HG03342 (cell line): ENCODE measurements at regions not wholly inside any gene's neighbourhood (a gene's known extent, or its start where the extent isn't known, plus 50 kb on each side); places are given as distances from the start of the nearest gene placed in this dataset.
"Not testable (repeated sequence)": the region's sequence is repeated elsewhere in the genome, so short reads cannot be mapped to it uniquely, and the experiment has no call there.

Source experiments
- ATAC-seq: cut with Tn5 transposase; IDR thresholded peaks from one replicate; pipeline ENCODE4 v1.9.1; 2021; ENCODE audit warnings: mild to moderate bottlenecking, moderate library complexity; ENCODE audit not compliant: unreplicated experiment

DNA sequence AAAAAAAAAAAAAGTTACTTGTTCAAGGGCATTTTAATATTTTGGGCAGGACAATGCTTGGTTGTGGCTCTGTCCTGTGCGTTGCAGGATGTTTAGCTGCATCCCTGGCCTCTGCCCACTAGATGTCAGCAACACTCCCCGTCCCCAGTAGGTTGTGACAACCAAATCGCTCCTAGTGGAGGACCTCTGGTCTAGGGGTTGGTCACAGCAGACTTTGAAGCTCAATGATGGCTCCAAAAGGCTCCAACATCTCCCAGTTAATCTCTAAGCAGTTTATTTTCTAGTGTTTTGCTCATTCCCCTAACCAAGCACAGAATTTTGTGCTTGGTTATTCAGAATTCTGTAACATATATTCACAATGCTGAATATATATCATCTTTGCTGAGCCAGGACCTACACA lies 67.0 kb downstream of the CHRNA1 start:
- peak; percentile 95 for ATAC-seq

DNA sequence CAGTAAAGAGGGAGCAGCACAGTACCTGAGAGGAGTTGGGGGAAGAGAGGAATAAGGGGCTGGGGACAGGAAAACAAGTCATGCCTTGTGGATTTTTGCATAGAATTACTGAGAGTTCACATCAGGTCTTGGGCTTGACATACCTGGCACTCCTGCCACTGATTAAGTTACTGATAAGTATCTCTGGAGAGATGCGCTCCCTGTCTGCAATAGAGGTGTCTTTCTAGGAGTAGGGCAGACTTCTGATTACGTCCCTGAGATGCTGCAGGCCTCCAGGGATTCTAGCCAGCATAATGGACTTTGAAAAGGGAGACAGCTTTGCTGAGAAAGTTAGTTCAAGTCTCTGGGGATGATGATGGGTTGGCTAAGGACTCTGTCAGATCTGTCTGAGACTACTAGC lies 69.4 kb downstream of the CHRNA1 start:
- ATAC-seq = no peak

DNA sequence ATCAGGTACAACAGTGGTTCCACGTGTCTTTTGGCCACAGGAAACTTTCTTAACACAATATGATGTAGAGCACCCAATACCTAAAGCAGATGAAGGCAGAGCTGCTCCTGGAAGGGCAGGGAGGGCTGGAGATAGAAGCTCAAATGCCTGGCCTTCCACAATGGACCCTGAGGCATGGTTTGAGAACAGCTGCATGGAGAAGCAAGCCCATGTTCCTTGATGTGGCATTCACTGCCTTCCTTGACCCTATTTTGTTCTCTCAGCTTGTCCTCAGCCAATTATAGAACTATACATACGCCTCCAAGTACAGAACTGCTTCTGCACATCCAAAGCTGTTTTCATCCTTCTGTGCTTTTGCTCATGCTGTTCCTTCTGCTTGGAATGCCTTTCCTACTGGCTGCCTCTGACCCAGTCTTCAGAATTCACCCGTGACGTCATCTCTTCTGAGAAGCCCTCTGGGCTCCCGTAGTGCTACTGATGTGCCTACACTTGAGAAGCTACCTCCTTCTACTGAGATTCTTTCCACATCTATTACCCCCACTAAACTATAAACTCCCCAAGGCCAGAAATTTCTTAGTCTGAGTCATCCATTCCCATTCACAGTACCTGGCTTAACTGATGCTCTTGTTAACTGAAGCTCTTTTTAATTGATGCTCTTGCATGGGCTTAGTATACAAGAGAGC lies 69.9 kb downstream of the CHRNA1 start:
- no peak for ATAC-seq

DNA sequence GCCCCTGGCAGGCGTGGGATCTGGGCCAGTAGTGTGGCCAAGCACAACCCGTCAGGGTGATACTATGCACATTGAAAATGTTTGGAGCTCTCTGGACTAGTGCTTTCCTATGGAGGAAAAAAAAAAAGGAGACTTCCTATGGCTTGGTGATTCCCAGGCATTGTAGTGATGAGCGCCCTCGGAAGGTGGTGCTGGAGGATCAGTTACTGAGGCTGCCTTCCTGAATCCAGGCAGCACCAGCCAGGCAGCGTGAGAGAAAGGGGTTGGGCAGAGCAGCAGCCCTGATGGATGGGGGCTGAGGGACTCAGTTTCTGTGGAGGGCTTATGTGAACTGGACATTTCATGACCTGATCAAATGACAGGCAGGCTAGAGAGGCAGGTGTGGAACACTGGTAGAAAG lies 70.9 kb downstream of the CHRNA1 start:
- ATAC-seq = no peak

DNA sequence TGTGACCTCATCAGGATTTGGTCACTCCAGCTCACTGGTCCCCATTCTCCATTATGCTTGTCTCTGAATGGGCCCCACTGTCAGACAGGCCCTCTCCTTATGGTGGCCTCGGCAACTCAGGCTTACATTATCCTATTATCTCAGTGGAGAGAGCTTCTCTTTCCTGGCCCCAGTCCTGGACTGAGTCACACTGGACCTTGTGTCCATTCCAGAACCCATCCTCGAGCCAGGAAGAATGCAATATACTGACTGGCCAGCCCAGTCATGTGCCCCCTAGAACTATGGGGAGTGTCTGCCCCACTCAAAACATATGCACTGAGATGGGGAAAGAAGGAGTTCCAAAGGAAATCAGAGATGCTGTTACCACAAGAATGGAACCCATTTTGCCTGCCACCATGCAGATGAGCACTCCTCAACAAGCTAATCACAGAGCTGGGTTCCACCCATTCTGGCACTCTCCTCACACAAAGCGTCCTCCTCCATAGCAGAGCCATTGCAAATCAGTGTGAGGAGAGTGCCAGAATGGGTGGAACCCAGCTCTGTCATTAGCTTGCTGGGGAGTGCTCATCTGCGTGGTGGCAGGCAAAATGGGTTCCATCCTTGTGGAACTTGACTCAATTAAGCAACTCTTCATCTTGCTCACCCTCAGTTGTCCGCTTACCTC lies 71.9 kb downstream of the CHRNA1 start:
- no peak for ATAC-seq

DNA sequence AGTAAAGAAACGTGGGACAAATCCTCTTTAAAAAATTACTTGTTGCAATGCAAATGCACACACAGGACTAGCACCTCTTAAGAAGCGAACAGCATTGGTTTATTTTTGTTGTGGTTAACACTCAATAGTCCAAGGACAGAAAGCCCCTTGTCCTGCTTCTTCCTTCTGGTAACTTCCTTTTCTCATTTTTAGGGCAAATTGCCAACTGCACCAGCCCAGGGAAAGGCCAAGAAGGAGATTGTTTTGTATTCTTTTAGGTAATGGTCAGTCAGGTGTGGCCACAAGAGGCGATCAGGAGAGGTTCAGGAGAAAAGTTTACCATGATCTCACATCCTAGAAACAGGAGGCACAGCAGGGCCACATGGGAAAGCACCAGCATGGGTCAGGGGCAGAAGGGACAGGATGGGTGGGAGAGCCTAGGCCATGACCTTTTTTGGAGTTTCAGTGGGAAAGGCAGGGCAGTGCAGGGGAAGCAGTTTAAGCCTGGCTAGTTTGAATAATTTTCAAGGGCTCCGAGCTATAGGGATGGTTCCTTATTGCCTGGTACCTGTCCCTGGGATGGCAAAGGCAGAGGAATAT lies 73.0 kb downstream of the CHRNA1 start:
- ATAC-seq = no peak

DNA sequence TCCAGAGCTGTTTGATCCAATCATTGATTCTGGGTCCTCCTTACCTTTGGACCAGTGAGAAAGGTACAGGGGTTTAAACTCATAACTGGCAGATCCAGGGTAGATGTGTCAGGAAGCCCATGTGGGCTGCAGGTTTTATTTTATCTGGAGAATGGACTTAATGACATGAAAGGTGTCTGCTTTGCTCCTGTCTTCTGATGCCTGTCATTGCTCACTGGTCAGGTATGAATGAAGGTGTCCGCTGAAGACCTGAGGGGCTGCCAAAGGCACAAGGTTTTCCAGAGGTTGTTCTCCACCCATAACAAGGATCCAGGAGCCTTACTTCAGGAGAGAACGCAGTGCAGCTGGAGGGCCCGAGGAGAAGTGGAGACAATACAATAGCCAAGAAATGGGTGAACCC lies 74.2 kb downstream of the CHRNA1 start:
- no peak for ATAC-seq

DNA sequence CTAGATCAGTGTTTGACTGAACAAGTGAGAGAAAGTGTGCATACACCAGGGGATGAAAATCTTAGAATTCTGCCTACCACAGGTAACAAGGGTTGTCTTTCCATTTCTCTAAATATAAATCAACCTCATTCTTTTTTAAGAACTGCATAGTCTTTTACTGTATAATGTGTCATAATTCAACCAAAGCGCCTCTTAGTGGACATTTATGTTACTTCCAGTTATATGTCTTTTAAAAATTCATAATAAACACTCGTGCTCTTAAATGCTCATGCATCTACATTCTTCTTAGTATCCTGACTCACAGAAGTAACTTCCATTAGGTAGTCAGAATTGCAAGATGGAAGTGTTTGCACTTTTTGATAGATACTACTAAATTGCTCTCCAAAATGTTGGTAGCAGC lies 76.2 kb downstream of the CHRNA1 start:
- ATAC-seq = peak; percentile 42

DNA sequence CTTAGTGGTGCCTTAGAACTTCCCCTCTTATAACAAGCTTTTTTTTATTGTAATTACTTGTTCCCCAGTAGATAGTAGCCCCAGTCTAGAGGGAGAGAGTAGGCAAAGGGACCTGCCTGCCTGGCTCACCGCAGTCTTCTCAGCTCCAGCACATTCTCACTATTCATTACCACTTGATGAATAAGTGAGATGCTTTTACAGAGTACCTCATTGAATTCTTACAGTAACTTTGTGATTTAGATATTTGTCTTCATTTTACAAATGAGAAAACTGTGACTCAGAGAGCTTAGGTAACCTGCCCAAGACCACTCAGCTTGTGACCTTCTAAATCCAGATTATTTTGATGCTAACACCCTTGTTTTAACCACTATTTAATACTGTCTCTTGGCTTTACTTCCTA lies 77.8 kb downstream of the CHRNA1 start:
- no peak for ATAC-seq

DNA sequence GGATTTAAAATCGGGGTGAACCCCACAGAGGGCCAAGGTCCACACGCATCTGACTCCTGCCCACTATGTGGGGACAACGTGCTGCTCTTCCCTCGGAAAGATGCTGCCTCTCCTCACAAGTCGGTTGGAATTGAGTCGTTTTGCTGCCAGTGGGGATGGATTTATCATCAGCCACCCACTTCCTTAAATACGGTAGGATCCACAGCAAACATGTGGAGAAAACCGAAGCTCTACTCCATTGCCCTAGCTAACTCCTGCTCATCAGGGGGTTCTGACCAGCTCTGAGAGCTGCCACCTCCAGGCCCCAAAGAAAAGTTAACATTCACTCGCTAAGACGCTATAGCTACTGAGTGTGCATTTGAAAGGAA lies 80.9 kb downstream of the CHRNA1 start:
- ATAC-seq = no peak

DNA sequence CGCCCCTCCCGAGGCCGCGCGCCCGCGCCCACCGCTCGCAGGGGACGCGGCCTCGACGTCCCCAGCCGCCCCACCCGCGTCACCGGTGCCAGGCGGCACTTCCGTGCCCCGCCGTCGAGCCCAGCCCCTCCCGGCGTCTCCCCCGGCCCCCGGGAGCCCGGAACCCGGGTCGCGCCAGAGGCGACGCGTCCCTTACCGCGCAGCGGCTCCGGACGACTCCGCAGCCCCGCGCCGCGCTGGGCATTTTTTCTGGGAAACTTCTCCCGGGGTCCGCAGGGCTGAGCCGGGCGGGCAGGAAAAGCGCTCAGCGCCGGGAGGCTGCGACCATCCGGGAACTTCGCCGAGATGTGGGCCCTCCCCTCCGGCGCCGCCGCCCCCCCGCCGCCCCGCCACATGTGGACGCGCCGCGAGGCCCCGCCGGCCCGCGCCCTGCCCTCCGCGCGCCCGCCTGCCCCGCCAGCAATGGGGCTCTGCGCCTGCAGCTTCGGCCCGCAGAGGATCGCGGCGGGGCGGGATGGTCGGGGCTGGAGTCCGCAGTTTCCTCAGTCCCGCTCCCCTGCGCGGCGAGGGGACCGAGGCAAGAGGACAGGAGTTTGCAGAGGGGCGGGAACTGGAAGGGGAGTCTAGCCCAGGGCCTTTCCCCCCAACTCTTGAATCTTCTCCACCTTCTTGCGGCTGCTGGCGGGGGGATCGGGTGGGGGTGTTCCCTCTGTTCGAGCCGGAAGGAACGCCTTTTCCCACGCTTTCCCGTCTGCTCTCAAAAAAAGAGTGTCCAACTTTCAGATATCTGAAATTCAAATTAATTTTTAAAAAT lies 81.5 kb downstream of the CHRNA1 start:
- peak; percentile 51 for ATAC-seq

DNA sequence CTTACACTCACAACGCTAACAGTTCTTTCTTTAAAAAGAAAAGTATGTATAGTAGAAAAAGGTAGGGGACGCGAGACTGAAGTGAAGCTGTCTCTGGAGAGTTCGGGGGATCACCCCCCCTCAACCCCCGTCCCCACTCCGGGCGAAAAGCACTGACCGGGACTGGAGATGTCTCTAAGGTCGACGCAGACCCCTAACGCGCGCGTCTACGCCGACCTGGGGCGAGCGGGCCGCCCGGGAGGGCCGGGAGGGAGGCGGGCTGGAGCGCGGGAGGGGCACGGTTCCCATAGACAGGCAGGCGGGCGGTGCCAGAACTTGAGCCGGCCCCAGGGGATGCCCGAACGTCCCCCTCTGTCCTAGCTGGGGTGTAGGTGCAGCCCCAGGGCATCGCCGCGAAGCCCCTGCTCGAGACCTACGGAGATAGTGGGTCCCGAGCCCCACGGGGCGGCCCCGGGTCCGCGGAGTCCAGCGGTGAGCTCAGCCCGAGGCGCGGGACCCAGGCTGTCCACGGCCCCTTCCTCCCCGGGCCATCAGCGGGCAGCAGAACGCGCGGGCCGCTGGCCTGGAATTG lies 82.2 kb downstream of the CHRNA1 start:
- peak; percentile 37 for ATAC-seq

DNA sequence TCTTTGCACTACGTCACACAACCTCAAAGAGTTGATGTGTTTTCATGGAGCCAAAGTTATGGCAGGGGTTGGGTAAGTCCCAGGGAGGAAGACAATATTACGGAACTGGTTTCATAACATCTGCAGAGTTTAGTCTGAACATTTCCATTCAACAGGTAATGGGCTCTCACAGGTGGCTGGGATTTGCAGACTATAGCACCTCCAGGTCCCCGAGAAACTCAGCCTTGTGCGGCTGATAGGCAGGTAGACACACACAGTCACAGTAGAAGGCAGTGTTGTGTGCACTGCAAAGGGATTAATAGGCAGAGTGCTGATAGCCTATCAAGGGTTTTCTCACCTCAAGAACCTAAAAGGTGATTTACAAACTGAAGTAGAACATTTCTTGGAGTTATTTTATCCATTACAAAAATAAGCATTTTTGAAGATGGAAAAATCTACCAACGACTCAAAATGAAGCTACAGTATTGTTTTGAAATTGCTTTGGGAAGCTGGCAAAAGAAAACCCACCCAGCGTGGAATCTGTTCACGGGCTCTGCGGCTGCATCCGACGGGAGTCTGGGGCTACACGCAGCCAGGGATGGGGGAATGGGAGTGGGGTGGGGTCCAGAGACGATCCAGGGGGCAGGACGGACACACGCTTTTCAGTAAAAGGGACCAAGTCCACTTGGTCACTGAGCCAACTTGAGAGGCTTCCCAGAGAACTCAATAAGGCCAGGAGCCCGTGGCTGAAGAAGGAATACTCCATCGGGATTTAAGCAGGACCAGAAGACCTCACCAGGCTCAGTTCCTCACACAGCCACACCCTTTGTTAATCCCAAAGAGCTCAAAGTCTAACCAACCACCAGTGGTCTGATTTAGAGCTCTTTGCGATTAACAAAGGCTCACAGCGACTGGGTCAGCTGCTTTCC lies 82.9 kb downstream of the CHRNA1 start:
- no peak for ATAC-seq

DNA sequence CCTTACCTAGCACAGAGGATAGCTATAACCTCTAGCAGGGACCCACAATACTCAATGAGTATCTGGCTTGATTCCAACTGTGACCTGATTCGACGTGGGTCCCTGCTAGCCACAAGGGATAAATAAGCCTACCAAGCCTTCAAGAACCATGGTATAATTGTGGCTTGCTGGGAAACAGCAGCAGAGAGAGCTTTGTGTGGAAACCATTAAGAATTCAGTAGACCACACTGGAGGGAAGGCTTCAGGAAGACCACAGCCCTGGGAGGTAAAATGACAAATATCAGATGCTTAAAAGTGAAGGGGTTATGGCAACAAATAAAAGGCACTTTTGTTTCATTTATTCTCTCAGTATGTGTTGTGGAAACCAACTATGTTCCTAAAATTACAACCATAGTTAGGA lies 82.6 kb upstream of the WIPF1 start:
- ATAC-seq = no peak

DNA sequence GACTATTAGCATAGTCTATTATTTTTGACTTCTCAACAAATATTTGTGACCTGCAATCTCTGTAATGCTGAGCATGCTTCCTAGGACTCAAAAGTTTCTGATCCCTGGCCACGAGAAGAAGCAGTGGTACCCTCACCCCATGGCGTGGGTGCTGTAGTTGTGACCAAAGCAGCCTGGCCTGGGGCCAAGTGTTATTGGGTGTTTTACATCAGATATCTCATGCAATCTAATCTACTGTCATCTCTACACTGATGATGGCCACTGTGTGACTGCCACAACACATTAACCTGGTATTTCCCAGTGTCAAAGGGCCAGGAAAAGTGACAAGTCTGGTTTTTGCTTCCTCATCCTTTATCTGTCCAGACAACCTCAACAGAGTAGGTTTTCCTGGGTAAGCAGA lies 80.8 kb upstream of the WIPF1 start:
- no peak for ATAC-seq

DNA sequence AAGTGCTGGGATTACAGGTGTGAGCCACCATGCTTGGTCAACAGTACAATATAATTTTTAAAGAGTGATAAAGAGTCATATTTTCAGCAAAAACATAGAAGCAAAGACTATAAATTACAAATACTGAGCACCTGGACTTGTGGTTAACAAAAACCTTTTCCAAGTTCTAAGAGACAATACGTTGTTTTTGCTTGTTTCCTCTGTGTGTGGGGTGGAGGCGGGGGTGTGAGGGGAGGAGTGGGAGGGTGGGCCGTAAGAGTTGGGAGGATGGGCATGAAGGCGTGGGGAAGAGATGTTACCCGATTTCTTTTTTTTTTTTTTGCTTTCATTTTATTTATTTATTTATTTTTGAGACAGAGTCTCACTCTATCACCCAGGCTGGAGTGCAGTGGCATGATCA lies 78.0 kb upstream of the WIPF1 start:
- no peak for ATAC-seq

DNA sequence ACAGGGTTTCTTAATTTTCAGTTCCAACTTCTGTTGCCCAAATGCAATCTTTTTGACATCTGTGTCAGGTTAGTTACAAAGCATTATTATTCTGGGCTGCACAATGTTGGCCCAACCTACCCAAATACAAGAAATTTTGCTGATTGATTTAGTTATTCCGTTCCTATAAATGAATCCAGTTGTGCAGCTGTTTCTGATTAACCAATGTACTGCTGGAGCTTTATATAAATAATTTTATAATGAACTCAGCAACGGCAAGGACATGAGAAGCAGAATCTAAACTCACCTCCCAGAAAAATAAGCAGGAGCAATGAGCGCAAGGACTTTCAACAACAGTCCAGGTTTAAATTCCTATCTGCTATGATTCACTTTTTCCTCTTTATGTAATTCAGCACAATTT lies 76.3 kb upstream of the WIPF1 start:
- no peak for ATAC-seq

DNA sequence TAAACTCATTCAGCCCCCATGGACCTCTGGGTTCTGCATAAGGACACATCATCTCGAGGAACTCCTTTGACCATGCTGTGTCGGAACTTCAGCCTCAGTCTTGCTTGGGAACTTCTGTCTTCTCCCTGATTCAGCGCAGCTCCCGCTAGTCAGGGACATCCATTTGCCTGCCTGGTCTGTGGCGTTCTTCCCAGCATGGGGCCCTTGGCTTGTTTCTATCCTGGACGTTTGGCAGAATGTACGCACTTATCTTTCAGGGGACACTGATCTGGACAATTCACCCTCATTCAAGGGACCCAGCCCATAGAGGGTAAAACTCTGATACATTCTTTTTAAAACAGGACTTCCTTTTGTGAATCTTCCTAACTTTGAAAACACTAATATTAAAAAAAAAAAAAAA lies 75.8 kb upstream of the WIPF1 start:
- no peak for ATAC-seq

DNA sequence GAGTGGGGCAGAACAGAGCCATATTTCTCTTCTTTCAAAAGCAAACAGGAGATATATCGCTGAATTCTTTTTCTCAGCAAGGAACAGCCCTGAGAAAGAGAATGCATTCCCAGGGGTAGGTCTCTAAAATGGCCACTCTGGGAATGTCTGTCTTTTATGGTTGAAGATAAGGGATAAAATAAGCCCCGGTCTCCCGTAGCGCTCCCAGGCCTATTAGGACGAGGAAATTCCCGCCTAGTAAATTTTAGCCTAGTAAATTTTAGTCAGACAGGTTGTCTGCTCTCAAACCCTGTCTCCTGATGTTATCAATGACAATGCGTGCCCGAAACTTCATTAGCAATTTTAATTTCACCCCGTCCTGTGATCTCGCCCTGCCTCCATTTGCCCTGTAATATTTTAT lies 73.9 kb upstream of the WIPF1 start:
- ATAC-seq = not testable (repeated sequence)

DNA sequence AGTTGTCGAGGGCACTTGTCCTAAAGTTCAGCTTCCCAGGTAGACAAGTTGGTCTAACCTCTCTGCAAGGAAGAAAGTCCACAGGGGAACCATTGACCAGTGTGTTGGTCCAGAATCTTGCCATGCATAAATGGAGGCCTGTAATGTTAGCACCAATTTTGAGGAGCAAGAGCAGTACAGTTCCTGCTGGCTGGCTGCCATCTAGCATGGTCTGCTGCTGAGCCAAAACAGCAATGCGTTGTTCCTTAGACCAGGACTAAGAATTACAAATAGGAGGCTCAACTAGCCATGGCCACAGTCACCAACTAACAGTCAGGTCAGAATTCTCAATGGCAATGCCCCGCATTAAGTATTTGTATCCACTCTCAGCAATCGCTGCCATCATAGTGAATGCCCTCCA lies 72.8 kb upstream of the WIPF1 start:
- ATAC-seq = no peak
